Liver (tissue), 8 donors: ENCODE measurements at regions not wholly inside any gene's neighbourhood (a gene's known extent, or its start where the extent isn't known, plus 50 kb on each side); places are given as distances from the start of the nearest gene placed in this dataset.

Experiments used
- DNase-seq: peaks from one replicate; pipeline ENCODE4 v3.0.0-alpha.2; 2017; ENCODE audit warnings: low spot score
- H3K27ac ChIP-seq, 2 donors: one replicate each; pipeline ENCODE4 v1.7.0; 2013; ENCODE audit warnings: inconsistent platforms in 2 of 2, low read length in 2 of 2, control low read depth in 1 of 2, low read depth in 1 of 2, mild to moderate bottlenecking in 1 of 2
- H3K27me3 ChIP-seq, 4 donors: one replicate each; pipeline versions ENCODE4 v1.6.1 to v1.7.0; 2013; ENCODE audit warnings: low read length in 3 of 4, inconsistent platforms in 1 of 4, mild to moderate bottlenecking in 1 of 4, moderate library complexity in 1 of 4; ENCODE audit not compliant: control insufficient read depth in 4 of 4, insufficient read depth in 4 of 4
- H3K36me3 ChIP-seq, 4 donors: one replicate each; pipeline versions ENCODE4 v1.6.1 to v1.7.0; 2013; ENCODE audit warnings: low read length in 3 of 4, mild to moderate bottlenecking in 3 of 4, low read depth in 1 of 4, moderate library complexity in 1 of 4; ENCODE audit not compliant: control insufficient read depth in 4 of 4, insufficient read depth in 3 of 4
- H3K4me1 ChIP-seq, 4 donors: one replicate each; pipeline versions ENCODE4 v1.6.1 to v1.7.0; 2013; ENCODE audit warnings: low read length in 3 of 4, mild to moderate bottlenecking in 3 of 4, moderate library complexity in 1 of 4; ENCODE audit not compliant: control insufficient read depth in 4 of 4, insufficient read depth in 4 of 4
- H3K4me3 ChIP-seq, 3 donors: one replicate each; pipeline versions ENCODE4 v1.6.1 to v1.7.0; 2013; ENCODE audit warnings: low read length in 3 of 3, control low read depth in 1 of 3, low read depth in 1 of 3, mild to moderate bottlenecking in 1 of 3
- H3K9ac ChIP-seq, 2 donors: one replicate each; pipeline ENCODE4 v1.7.0; 2013; ENCODE audit warnings: low read length in 2 of 2, mild to moderate bottlenecking in 2 of 2, moderate library complexity in 2 of 2, control low read depth in 1 of 2, low read depth in 1 of 2
- H3K9me3 ChIP-seq, 4 donors: one replicate each; pipeline versions ENCODE4 v1.6.1 to v1.7.0; 2013; ENCODE audit warnings: low read length in 3 of 4; ENCODE audit not compliant: control insufficient read depth in 4 of 4
- ATF3 ChIP-seq: IDR thresholded peaks from 2 replicates; pipeline ENCODE4 v1.6.1; 2016; ENCODE audit warnings: antibody characterized with exemption
- CTCF ChIP-seq: fragments of 150-350 bp; IDR thresholded peaks from 2 replicates; pipeline ENCODE4 v1.5.1; 2017; ENCODE audit warnings: improper control_type of control experiment, low read depth, low read length; ENCODE audit not compliant: missing input control
- EGR1 ChIP-seq, 2 donors: IDR thresholded peaks; 2 replicates each; pipeline ENCODE4 v1.6.1; 2016 to 2018; ENCODE audit warnings: antibody characterized with exemption in 2 of 2, low read depth in 2 of 2
- FOXA1 ChIP-seq: IDR thresholded peaks from 2 replicates; pipeline ENCODE4 v1.6.1; 2016; ENCODE audit warnings: antibody characterized with exemption
- FOXA2 ChIP-seq: IDR thresholded peaks from 2 replicates; pipeline ENCODE4 v1.6.1; 2016; ENCODE audit warnings: antibody characterized with exemption
- GABPA ChIP-seq, 2 donors: IDR thresholded peaks in 1 of 2; conservative IDR thresholded peaks in 1 of 2; 2 replicates each; pipeline ENCODE4 v1.6.1; 2016; ENCODE audit warnings: antibody characterized with exemption in 2 of 2, mild to moderate bottlenecking in 1 of 2, moderate library complexity in 1 of 2
- HNF4A ChIP-seq, 2 donors: conservative IDR thresholded peaks; 2 replicates each; pipeline ENCODE4 v1.6.1; 2016; ENCODE audit warnings: antibody characterized with exemption in 2 of 2, mild to moderate bottlenecking in 2 of 2
- HNF4G ChIP-seq: IDR thresholded peaks from 2 replicates; pipeline ENCODE4 v1.6.1; 2016; ENCODE audit warnings: antibody characterized with exemption
- JUND ChIP-seq, 2 donors: IDR thresholded peaks; 2 replicates each; pipeline ENCODE4 v1.6.1; 2016; ENCODE audit warnings: antibody characterized with exemption in 2 of 2
- MAX ChIP-seq: IDR thresholded peaks from 2 replicates; pipeline ENCODE4 v1.6.1; 2016; ENCODE audit warnings: antibody characterized with exemption
- NR2F2 ChIP-seq: IDR thresholded peaks from 2 replicates; pipeline ENCODE4 v1.6.1; 2016; ENCODE audit warnings: antibody characterized with exemption
- RAD21 ChIP-seq, 2 donors: IDR thresholded peaks; 2 replicates each; pipeline ENCODE4 v1.6.1; 2016; ENCODE audit warnings: antibody characterized with exemption in 2 of 2, mild to moderate bottlenecking in 2 of 2
- REST ChIP-seq: IDR thresholded peaks from 2 replicates; pipeline ENCODE4 v1.6.1; 2016; ENCODE audit warnings: antibody characterized with exemption, mild to moderate bottlenecking
- RXRA ChIP-seq, 2 donors: IDR thresholded peaks; 2 replicates each; pipeline ENCODE4 v1.6.1; 2017 to 2018; ENCODE audit warnings: antibody characterized with exemption in 2 of 2, mild to moderate bottlenecking in 1 of 2
- SP1 ChIP-seq: IDR thresholded peaks from 2 replicates; pipeline ENCODE4 v1.6.1; 2018; ENCODE audit warnings: antibody characterized with exemption, mild to moderate bottlenecking
- TAF1 ChIP-seq: conservative IDR thresholded peaks from 2 replicates; pipeline ENCODE4 v1.6.1; 2016; ENCODE audit warnings: antibody characterized with exemption, mild to moderate bottlenecking
- YY1 ChIP-seq: IDR thresholded peaks from 2 replicates; pipeline ENCODE4 v1.6.1; 2016; ENCODE audit warnings: antibody characterized with exemption, mild to moderate bottlenecking
- WGBS: extraction: QIAGEN DNeasy Blood & Tissue Kit; methylation state at CpG from one replicate; pipeline ENCODE4 v1.1.7; 2013; 5-methylcytosine and 5-hydroxymethylcytosine counted together
- donor health status: healthy.
- donor health status: healthy.
- donor health status: healthy.
- donor health status: healthy.
- donor health status: healthy.

GRCh38 chr10:78721231-78721630 is 347.5 kb upstream of the ZMIZ1 start (continued):
- no peak for TF ChIP-seq REST
- TF ChIP-seq NR2F2: no peak
- no peak for TF ChIP-seq FOXA2
- no peak for TF ChIP-seq TAF1
- no peak for TF ChIP-seq EGR1 (IDR thresholded peaks at IDR 0.05; ENCODE audit: low read depth in 2 of 2)
- TF ChIP-seq YY1: no peak

GRCh38 chr10:78724846-78725245 is 343.9 kb upstream of the ZMIZ1 start:
- no peak for TF ChIP-seq MAX
- no peak for TF ChIP-seq TAF1
- TF ChIP-seq RAD21 (IDR thresholded peaks at IDR 0.05): no peak
- TF ChIP-seq HNF4A (conservative IDR thresholded peaks at IDR 0.05): no peak
- TF ChIP-seq RXRA (IDR thresholded peaks at IDR 0.05): no peak
- TF ChIP-seq NR2F2: no peak
- TF ChIP-seq FOXA2: no peak
- no peak for TF ChIP-seq FOXA1
- no peak for TF ChIP-seq YY1
- TF ChIP-seq HNF4G: no peak
- no peak for TF ChIP-seq SP1
- TF ChIP-seq JUND (IDR thresholded peaks at IDR 0.05): no peak
- TF ChIP-seq CTCF: no peak
- H3K36me3 ChIP-seq: no peaks in the 10 kb centered on the region
- H3K9ac ChIP-seq: no peak overlapping the region
- H3K4me1 ChIP-seq: no peaks in the 10 kb centered on the region
- 95% methylated on average over 4 of the region's 4 CpGs for WGBS
- peaks cover 0 to 2% (median 0%) of the 10 kb centered on the region in 4 donors for H3K27me3 ChIP-seq
- no peak overlapping the region for H3K4me3 ChIP-seq
- H3K27ac ChIP-seq: no peak overlapping the region
- H3K9me3 ChIP-seq: no peaks in the 10 kb centered on the region
- DNase-seq: no peak

GRCh38 chr10:78726171-78726570 is 342.6 kb upstream of the ZMIZ1 start:
- H3K36me3 ChIP-seq: no peaks in the 10 kb centered on the region
- WGBS: 95% methylated on average over 3 of the region's 3 CpGs
- no peak overlapping the region for H3K4me3 ChIP-seq
- H3K9me3 ChIP-seq: no peaks in the 10 kb centered on the region
- H3K4me1 ChIP-seq: no peaks in the 10 kb centered on the region
- no peak for DNase-seq
- TF ChIP-seq HNF4G (no peak), ATF3 (no peak), JUND (IDR thresholded peaks at IDR 0.05) (no peak), SP1 (no peak), REST (no peak), MAX (no peak), HNF4A (conservative IDR thresholded peaks at IDR 0.05) (no peak), NR2F2 (no peak), TAF1 (no peak), GABPA (IDR thresholded peaks at IDR 0.05 in 1 of 2, conservative IDR thresholded peaks at IDR 0.05 in 1 of 2) (no peak), RXRA (IDR thresholded peaks at IDR 0.05) (no peak), FOXA2 (no peak), YY1 (no peak), EGR1 (IDR thresholded peaks at IDR 0.05; ENCODE audit: low read depth in 2 of 2) (no peak)
- peaks cover 0 to 2% (median 0%) of the 10 kb centered on the region in 4 donors for H3K27me3 ChIP-seq
- H3K9ac ChIP-seq: no peak overlapping the region
- no peak overlapping the region for H3K27ac ChIP-seq
